ENCODE measurements at regions not wholly inside any gene's neighbourhood (a gene's known extent, or its start where the extent isn't known, plus 50 kb on each side); places are given as distances from the start of the nearest gene placed in this dataset.

GRCh38 chrX:42242004-42242403, 318.6 kb upstream of the CASK start:
- CTCF ChIA-PET: no interaction called here
- Histone ChIP-seq H4K20me1 (ENCODE audit: control insufficient read depth, insufficient read depth, low read length, poor library complexity, severe bottlenecking) (no peaks in the 10 kb centered on the region), H3K36me3 (replicated peaks in 1 of 2; ENCODE audit: control extremely low read depth in 1 of 2, control insufficient read depth in 1 of 2, extremely low read depth in 1 of 2, insufficient read depth in 2 of 2, low read length in 1 of 2) (no peaks in the 10 kb centered on the region), H2AFZ (ENCODE audit: insufficient read depth, low read depth, low read length, poor library complexity, severe bottlenecking) (no peak overlapping the region), H3K4me1 (ENCODE audit: control insufficient read depth in 2 of 2, insufficient read depth in 2 of 2, low read length in 2 of 2) (no peaks in the 10 kb centered on the region), H3K4me2 (replicated peaks; ENCODE audit: low read depth, low read length, poor library complexity, severe bottlenecking) (no peak overlapping the region), H3K27ac (ENCODE audit: low read length in 2 of 2) (no peak overlapping the region), H3K9me3 (ENCODE audit: control extremely low read depth in 1 of 3, control insufficient read depth in 2 of 3, insufficient read depth in 1 of 3, low read length in 2 of 3) (no peaks in the 10 kb centered on the region), H3K9ac (ENCODE audit: low read length) (no peak overlapping the region), H3K4me3 (ENCODE audit: control extremely low read depth in 1 of 5, extremely low read depth in 1 of 5, insufficient read depth in 1 of 5, low read depth in 2 of 5, low read length in 4 of 5) (no peak overlapping the region), H3K79me2 (ENCODE audit: control insufficient read depth, insufficient read depth, low read length) (no peaks in the 10 kb centered on the region), H3K27me3 (replicated peaks in 1 of 4; ENCODE audit: control extremely low read depth in 1 of 4, control insufficient read depth in 3 of 4, insufficient read depth in 4 of 4, low read length in 3 of 4) (no peaks in the 10 kb centered on the region)
- Mint-ChIP-seq H3K27me3 (no peaks in the 10 kb centered on the region), H3K9me3 (ENCODE audit: insufficient read depth) (no peaks in the 10 kb centered on the region), H3K4me3 (no peak overlapping the region), H3K4me1 (no peaks in the 10 kb centered on the region), H3K27ac (no peak overlapping the region)
- WGBS (ENCODE audit: insufficient coverage): no CpG with 5 or more reads among the region's 6 CpGs
- intact Hi-C loops (cut with micrococcal nuclease): no loop called here
- TF ChIP-seq EZH2 (IDR thresholded peaks at IDR 0.05; ENCODE audit: borderline replicate concordance, insufficient read depth, low read depth, low read length, poor library complexity, severe bottlenecking) (no peak), CTCF (IDR thresholded peaks at IDR 0.05) (no peak)
- DNase-seq: no peak
- ATAC-seq (ENCODE audit: low read depth): no peak
- POLR2A ChIA-PET: no interaction called here

- CTCF ChIA-PET: no interaction called here
- no peaks in the 10 kb centered on the region for H3K9me3 Mint-ChIP-seq (ENCODE audit: insufficient read depth)
- Histone ChIP-seq H3K36me3 (replicated peaks in 1 of 2; ENCODE audit: control extremely low read depth in 1 of 2, control insufficient read depth in 1 of 2, extremely low read depth in 1 of 2, insufficient read depth in 2 of 2, low read length in 1 of 2) (no peaks in the 10 kb centered on the region), H3K4me2 (replicated peaks; ENCODE audit: low read depth, low read length, poor library complexity, severe bottlenecking) (no peak overlapping the region), H3K9ac (ENCODE audit: low read length) (no peak overlapping the region), H2AFZ (ENCODE audit: insufficient read depth, low read depth, low read length, poor library complexity, severe bottlenecking) (no peak overlapping the region), H4K20me1 (ENCODE audit: control insufficient read depth, insufficient read depth, low read length, poor library complexity, severe bottlenecking) (no peaks in the 10 kb centered on the region), H3K27ac (ENCODE audit: low read length in 2 of 2) (no peak overlapping the region), H3K4me3 (ENCODE audit: control extremely low read depth in 1 of 5, extremely low read depth in 1 of 5, insufficient read depth in 1 of 5, low read depth in 2 of 5, low read length in 4 of 5) (no peak overlapping the region), H3K9me3 (ENCODE audit: control extremely low read depth in 1 of 3, control insufficient read depth in 2 of 3, insufficient read depth in 1 of 3, low read length in 2 of 3) (no peaks in the 10 kb centered on the region), H3K4me1 (ENCODE audit: control insufficient read depth in 2 of 2, insufficient read depth in 2 of 2, low read length in 2 of 2) (no peaks in the 10 kb centered on the region), H3K79me2 (ENCODE audit: control insufficient read depth, insufficient read depth, low read length) (no peaks in the 10 kb centered on the region), H3K27me3 (replicated peaks in 1 of 4; ENCODE audit: control extremely low read depth in 1 of 4, control insufficient read depth in 3 of 4, insufficient read depth in 4 of 4, low read length in 3 of 4) (no peaks in the 10 kb centered on the region)
- H3K27ac Mint-ChIP-seq: no peak overlapping the region
- no peak for ATAC-seq (ENCODE audit: low read depth)
- no peak overlapping the region for H3K4me3 Mint-ChIP-seq
- no peaks in the 10 kb centered on the region for H3K4me1 Mint-ChIP-seq
- no peak for DNase-seq
- TF ChIP-seq EZH2 (IDR thresholded peaks at IDR 0.05; ENCODE audit: borderline replicate concordance, insufficient read depth, low read depth, low read length, poor library complexity, severe bottlenecking): no peak
- no peak for TF ChIP-seq CTCF (IDR thresholded peaks at IDR 0.05)
- POLR2A ChIA-PET: no interaction called here
- intact Hi-C loops (cut with micrococcal nuclease): no loop called here
- no peaks in the 10 kb centered on the region for H3K27me3 Mint-ChIP-seq
- WGBS (ENCODE audit: insufficient coverage): no CpG with 5 or more reads among the region's 1 CpG
Measured at GRCh38 chrX:42241421-42241820, 318.1 kb upstream of the CASK start.
